ENCODE measurements at regions not wholly inside any gene's neighbourhood (a gene's known extent, or its start where the extent isn't known, plus 50 kb on each side); places are given as distances from the start of the nearest gene placed in this dataset.

- TF ChIP-seq BHLHE40 (IDR thresholded peaks at IDR 0.05; ENCODE audit: borderline replicate concordance) (no peak), SUZ12 (IDR thresholded peaks at IDR 0.05) (no peak), NFRKB (IDR thresholded peaks at IDR 0.05) (no peak)
These were observed 641.6 kb downstream of the ANKRD50 start for GRCh38 chr4:124070688-124071484.
